Islet precursor cell (in vitro differentiated cells): ENCODE measurements at regions not wholly inside any gene's neighbourhood (a gene's known extent, or its start where the extent isn't known, plus 50 kb on each side); places are given as distances from the start of the nearest gene placed in this dataset.
"Not testable (repeated sequence)": the region's sequence is repeated elsewhere in the genome, so short reads cannot be mapped to it uniquely, and the experiment has no call there.

Experiments
- DNase-seq: peaks from one replicate; pipeline ENCODE4 v3.0.0-alpha.2; 2018

- DNase-seq = no peak
Observed at GRCh38 chr4:184280137-184280536, 62.5 kb upstream of the ENPP6 start.

GRCh38 chr4:184279496-184280061, 61.9 kb upstream of the ENPP6 start:
- no peak for DNase-seq

DNA sequence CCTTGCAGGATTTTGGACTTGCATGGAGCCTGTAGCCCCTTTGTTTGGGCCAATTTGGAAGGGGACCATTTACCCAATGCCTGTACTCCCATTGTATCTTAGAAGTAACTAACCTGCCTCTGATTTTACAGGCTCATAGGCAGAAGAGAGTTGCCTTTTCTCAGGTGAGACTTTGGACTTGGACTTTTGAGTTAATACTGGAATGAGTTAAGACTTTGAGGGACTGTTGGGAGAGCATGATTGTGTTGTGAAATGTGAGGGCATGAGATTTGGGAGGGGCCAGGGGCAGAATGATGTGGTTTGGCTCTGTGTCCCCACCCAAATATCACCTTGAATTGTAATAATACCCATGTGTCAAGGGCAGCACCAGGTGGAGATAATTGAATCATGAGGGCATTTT, 60.1 kb upstream of the ENPP6 start:
- not testable (repeated sequence) for DNase-seq

DNA sequence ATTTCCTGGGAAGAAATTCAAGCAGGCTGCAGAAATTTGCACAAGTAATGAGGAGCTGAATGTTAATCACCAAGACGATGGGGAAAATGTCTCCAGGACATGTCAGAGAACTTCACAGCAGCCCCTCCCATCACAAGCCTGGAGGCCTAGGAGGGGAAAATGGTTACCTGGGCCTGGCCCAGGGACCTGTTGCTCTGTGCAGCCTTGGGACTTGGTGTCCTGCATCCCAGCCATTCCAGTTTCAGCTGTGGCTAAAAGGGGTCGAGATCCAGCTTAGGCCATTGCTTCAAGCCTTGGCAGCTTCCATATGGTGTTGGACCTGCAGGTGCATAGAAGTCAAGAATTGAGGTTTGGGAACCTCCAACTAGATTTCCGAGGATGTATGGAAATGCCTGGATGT, 59.3 kb upstream of the ENPP6 start:
- peak; percentile 13 for DNase-seq

DNA sequence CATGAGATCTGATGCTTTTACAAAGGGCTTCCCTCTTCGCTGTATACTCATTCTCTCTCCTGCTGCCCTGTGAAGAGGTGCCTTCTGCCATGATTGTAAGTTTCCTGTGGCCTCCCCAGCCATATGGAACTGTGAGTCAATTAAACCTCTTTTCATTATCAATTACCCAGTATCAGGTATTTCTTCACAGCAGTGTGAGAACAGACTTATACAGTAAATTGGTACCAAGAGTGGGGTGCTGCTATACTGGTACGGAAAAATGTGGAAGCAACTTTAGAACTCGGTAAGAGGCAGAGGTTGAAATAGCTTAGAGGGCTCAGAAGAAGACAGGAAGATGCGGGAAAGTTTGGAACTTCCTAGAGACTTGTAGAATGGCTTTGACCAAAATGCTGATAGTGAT, 58.7 kb upstream of the ENPP6 start:
- DNase-seq = not testable (repeated sequence)

DNA sequence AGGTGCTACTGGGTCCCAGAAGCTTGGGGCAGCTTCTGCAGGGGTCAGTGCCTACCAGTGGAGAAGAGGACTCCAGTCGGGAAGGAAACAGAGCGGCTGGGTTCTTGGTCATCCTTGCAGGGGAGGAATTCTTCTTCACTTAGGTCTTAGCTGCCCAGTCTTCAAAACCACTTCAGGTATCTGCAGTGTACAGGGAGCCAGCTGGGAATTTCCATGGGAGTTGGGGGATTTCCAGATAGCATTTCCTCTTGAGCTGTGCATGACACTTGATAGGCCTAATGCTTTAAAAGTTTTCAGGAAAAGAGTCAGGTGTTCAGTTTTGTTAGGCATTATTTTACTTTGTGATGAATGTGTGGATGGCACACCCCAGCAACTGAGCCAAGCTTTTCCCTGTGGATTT, 58.1 kb upstream of the ENPP6 start:
- no peak for DNase-seq

- peak; percentile 67 for DNase-seq
Observed at GRCh38 chr4:184274286-184274951, 56.7 kb upstream of the ENPP6 start.

- peak; percentile 55 for DNase-seq
Observed at GRCh38 chr4:184273166-184274147, 55.8 kb upstream of the ENPP6 start.

GRCh38 chr4:184270808-184271413, 53.2 kb upstream of the ENPP6 start:
- DNase-seq = no peak

DNA sequence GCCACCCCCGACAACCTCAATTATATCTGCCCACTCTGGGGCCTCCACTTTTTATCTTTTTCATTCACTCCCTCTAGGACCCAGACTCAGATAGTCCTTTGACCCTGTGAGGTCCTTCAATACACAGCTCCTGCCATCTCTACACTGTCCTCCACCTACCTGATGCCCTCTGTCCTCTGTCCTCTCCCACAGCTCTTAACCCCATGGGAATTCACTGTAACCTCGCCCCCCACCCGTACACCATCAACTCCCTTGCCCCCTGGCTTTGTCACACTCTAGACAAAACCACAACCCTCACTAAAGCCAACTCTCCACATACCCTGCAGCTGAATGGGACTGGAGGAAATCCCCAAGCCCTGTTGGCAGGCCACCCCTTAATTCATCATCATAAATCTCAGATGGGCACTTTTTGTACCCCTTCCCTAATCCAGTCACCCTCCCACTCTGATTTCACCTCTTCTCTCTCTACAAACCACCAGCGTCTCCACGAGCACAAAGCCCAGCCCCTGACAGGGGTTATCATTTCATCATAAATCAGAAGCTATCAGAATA, 52.3 kb upstream of the ENPP6 start:
- DNase-seq = peak; percentile 28

GRCh38 chr4:184268584-184269160, 51.0 kb upstream of the ENPP6 start:
- no peak for DNase-seq

DNA sequence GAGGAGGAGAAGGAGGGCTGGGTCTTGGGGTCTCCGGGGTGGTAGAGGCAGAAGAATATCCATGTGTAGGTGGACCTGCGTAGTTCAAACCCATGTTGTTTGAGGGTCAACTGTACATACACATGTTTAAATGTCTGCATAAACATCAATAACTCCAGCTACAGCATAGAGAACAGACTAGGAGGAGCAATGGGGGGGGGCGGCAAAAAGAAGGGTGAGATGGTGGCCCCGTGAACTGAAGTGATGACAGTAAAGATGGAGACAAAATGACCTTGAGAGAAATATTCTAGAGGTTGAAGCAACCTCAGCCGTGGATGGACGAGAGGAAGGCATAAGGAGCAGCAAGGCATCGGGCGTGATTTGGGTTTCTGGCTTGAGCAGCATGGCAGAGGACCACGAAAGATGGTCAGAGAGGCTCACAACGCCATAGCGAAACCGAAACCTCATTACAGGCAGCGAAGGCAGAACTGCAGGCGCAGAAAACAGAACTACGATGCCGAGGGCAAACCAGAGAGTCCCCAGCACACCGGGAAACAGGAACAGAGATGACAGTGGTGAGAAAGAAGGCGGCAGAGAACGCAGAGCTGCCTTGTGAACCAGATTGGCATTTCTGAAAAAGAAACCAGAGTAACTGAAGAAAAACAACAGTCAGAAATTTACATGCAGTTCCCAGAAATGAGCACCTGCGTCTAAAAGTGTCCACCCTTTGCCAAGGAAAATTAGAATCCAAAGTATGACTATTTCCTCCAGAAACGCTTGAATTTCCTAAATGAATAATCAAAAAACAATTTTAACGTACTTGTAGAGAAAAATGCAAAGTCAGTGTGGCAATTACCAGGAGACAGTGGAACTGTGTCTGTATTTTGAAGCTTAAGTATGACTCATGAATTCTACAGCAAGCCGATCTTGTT, 50.3 kb upstream of the ENPP6 start:
- DNase-seq = peak; percentile 56
